ENCODE measurements at regions not wholly inside any gene's neighbourhood (a gene's known extent, or its start where the extent isn't known, plus 50 kb on each side); places are given as distances from the start of the nearest gene placed in this dataset.

DNA sequence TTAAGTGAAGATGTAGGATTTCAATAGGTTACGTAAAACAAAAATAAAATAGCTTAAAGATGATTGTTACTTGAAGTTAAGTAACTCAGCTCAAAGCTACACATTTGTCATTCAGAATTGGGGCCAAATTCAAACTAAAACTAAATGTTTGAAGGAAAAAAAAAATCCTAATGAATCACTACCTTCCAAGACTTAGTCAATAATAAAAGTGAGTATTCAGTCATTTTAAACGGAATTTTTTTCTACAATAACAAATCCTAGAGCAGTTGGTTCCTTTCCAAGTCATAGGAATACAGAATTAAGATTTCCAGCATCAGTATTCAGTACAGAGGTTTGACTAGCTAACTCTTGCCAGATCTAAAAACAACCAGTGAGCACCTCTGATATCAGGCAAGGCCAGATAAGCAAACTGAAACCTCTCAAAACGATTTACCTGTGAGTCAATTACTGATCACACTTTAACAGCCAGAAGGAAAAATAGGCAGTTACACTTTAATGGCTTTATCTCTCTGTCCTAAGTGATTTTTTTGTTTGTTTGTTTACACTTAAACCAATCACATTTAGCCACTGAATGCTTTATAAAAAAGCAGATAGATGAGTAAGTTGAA lies 669.8 kb upstream of the ANKRD30A start:
- TF ChIP-seq CTCF (IDR thresholded peaks at IDR 0.05; ENCODE audit: low read depth, low read length) (no peak), EZH2phosphoT487 (IDR thresholded peaks at IDR 0.05; ENCODE audit: low read depth) (no peak)

Measured in OCI-LY3 (cell line).